ENCODE measurements at regions not wholly inside any gene's neighbourhood (a gene's known extent, or its start where the extent isn't known, plus 50 kb on each side); places are given as distances from the start of the nearest gene placed in this dataset.
"Not testable (repeated sequence)": the region's sequence is repeated elsewhere in the genome, so short reads cannot be mapped to it uniquely, and the experiment has no call there.

DNA sequence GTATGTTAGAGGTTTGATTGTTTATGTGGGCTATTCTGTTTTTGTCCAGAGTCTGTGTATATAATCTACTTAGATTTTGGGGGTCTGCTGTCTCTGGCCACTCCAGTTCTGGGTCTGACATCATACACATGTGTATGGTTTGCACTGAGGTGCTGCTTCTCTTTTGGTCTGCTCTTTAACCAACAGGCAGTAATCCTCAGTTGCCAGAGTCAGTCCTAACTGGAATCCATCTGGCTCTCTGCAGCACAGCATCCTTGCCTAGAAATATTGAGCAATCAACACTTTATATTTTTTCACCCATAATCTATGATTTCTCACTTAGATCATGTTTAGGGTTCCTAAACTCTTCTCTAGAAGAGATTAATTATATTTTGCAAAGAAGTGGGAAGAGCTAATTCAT is 98.3 kb upstream of the SFRP2 start:
- no peaks in the 10 kb centered on the region for H3K36me3 ChIP-seq (ENCODE audit: control insufficient read depth in 3 of 3, insufficient read depth in 2 of 3, low read depth in 1 of 3, low read length in 3 of 3)
- H3K9me3 ChIP-seq (ENCODE audit: control insufficient read depth in 2 of 2, insufficient read depth in 1 of 2, low read depth in 1 of 2, low read length in 1 of 2) = no peaks in the 10 kb centered on the region

DNA sequence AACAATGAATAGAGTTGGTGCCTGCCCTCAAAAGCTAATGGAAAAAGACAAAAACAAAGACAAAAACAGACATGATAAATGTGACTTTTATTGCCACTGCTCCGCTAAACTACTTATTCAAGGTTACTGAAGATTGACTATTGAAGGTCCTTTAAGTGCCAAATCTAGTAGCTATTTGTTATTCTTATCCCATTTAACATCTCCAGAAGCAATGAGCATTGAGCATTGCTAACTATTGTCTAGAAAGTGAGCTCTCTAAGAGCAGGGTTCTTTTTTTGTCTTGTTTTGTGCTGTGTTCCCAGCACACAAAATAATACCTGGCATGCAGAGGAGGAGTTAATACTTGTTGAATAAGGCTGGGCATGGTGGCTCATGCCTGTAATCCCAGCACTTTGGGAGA is 95.4 kb upstream of the SFRP2 start:
- H3K36me3 ChIP-seq (ENCODE audit: control insufficient read depth in 3 of 3, insufficient read depth in 2 of 3, low read depth in 1 of 3, low read length in 3 of 3) = no peaks in the 10 kb centered on the region
- 75 to 88% (median 85%) methylated on average over 1 of the region's 1 CpG for WGBS, 3 donors
- DNase-seq (no peak), FAIRE-seq (no peak)
- no peak overlapping the region for H3K4me3 ChIP-seq (ENCODE audit: low read depth in 1 of 3, low read length in 3 of 3)
- H3K27ac ChIP-seq (ENCODE audit: low read depth in 1 of 3, low read length in 2 of 3) = no peak overlapping the region
- H3K4me1 ChIP-seq (ENCODE audit: control insufficient read depth in 3 of 3, insufficient read depth in 2 of 3, low read depth in 1 of 3, low read length in 2 of 3) = no peaks in the 10 kb centered on the region
- peaks cover 3 to 17% of the 10 kb centered on the region in 2 donors for H3K9me3 ChIP-seq (ENCODE audit: control insufficient read depth in 2 of 2, insufficient read depth in 1 of 2, low read depth in 1 of 2, low read length in 1 of 2)
- peaks cover 0 to 2% (median 0%) of the 10 kb centered on the region in 3 donors for H3K27me3 ChIP-seq (ENCODE audit: control insufficient read depth in 3 of 3, insufficient read depth in 3 of 3, low read length in 3 of 3)

More for the DNA sequence above, 98.3 kb upstream of the SFRP2 start:
- Histone ChIP-seq H3K4me1 (ENCODE audit: control insufficient read depth in 3 of 3, insufficient read depth in 2 of 3, low read depth in 1 of 3, low read length in 2 of 3) (no peaks in the 10 kb centered on the region), H3K4me3 (ENCODE audit: low read depth in 1 of 3, low read length in 3 of 3) (no peak overlapping the region), H3K27me3 (ENCODE audit: control insufficient read depth in 3 of 3, insufficient read depth in 3 of 3, low read length in 3 of 3) (peaks cover 0 to 2% (median 0%) of the 10 kb centered on the region in 3 donors), H3K27ac (ENCODE audit: low read depth in 1 of 3, low read length in 2 of 3) (no peak overlapping the region)
- DNase-seq (no peak), FAIRE-seq (no peak)

DNA sequence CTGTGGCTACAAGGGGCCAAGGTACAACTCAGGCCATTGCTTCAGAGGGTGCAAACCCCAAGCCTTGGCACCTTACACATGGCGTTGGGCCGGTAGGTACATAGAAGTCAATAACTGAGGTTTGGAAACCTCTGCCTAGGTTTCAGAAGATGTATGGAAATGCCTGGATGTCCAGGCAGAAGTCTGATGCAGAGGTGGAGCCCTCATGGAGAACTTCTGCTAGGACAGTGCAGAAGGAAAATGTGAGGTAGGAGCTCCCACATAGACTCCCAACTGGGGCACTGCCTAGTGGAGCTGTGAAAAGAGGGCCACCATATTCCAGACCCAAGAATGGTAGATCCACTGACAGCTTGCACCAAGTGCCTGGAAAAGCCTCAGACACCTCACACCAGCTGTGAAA is 92.1 kb upstream of the SFRP2 start:
- H3K9me3 ChIP-seq (ENCODE audit: control insufficient read depth in 2 of 2, insufficient read depth in 1 of 2, low read depth in 1 of 2, low read length in 1 of 2) = peaks cover 3 to 22% of the 10 kb centered on the region in 2 donors
- no peak overlapping the region for H3K27ac ChIP-seq (ENCODE audit: low read depth in 1 of 3, low read length in 2 of 3)
- no peaks in the 10 kb centered on the region for H3K36me3 ChIP-seq (ENCODE audit: control insufficient read depth in 3 of 3, insufficient read depth in 2 of 3, low read depth in 1 of 3, low read length in 3 of 3)
- 93 to 96% (median 96%) methylated on average over 2 of the region's 2 CpGs for WGBS, 3 donors
- no peaks in the 10 kb centered on the region for H3K27me3 ChIP-seq (ENCODE audit: control insufficient read depth in 3 of 3, insufficient read depth in 3 of 3, low read length in 3 of 3)
- FAIRE-seq (no peak), DNase-seq (no peak)
- no peaks in the 10 kb centered on the region for H3K4me1 ChIP-seq (ENCODE audit: control insufficient read depth in 3 of 3, insufficient read depth in 2 of 3, low read depth in 1 of 3, low read length in 2 of 3)
- H3K4me3 ChIP-seq (ENCODE audit: low read depth in 1 of 3, low read length in 3 of 3) = no peak overlapping the region

DNA sequence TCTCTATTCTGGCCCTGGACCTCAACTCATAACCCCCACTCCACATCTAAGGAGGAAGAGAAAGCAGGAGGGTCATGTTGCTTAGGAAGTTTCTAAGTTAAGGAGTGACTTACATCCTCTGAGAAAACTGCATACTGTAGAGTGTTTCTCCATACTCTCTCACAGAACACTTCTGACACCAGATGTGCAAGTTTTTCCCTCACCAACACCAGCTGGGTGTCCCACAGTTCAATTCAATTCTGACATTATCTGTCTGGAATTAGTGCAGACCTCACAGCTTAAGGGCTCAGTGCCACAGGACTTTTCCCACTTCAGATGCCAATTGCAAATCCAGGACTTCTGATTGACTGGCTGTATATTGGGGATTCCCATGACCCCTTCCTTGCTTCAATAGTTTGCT is 89.0 kb upstream of the SFRP2 start:
- FAIRE-seq (no peak), DNase-seq (no peak)
- H3K4me1 ChIP-seq (ENCODE audit: control insufficient read depth in 3 of 3, insufficient read depth in 2 of 3, low read depth in 1 of 3, low read length in 2 of 3) = no peaks in the 10 kb centered on the region
- H3K4me3 ChIP-seq (ENCODE audit: low read depth in 1 of 3, low read length in 3 of 3) = no peak overlapping the region
- no peak overlapping the region for H3K27ac ChIP-seq (ENCODE audit: low read depth in 1 of 3, low read length in 2 of 3)
- no peaks in the 10 kb centered on the region for H3K27me3 ChIP-seq (ENCODE audit: control insufficient read depth in 3 of 3, insufficient read depth in 3 of 3, low read length in 3 of 3)
- no peaks in the 10 kb centered on the region for H3K36me3 ChIP-seq (ENCODE audit: control insufficient read depth in 3 of 3, insufficient read depth in 2 of 3, low read depth in 1 of 3, low read length in 3 of 3)
- H3K9me3 ChIP-seq (ENCODE audit: control insufficient read depth in 2 of 2, insufficient read depth in 1 of 2, low read depth in 1 of 2, low read length in 1 of 2) = peaks cover 3 to 22% of the 10 kb centered on the region in 2 donors

DNA sequence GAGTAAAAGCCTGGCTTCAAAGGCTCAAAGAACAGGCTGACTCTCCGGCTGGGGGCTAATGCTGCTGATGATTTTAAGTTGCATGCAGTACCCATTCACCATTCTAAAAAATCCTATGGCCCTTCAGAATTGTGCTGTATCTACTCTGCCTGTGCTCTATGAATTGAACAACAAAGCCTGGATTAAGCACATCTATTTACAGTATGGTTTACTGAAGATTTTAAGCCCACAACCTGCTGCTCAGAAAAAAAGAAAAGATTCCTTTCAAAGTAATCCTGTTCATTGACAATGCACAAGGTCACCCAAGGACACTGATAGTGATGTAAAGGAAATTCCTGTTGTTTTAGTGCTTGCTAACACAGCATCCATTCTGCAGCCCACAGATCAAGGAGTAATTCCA is 84.9 kb upstream of the SFRP2 start:
- Histone ChIP-seq H3K4me3 (ENCODE audit: low read depth in 1 of 3, low read length in 3 of 3) (no peak overlapping the region), H3K27me3 (ENCODE audit: control insufficient read depth in 3 of 3, insufficient read depth in 3 of 3, low read length in 3 of 3) (no peaks in the 10 kb centered on the region), H3K36me3 (ENCODE audit: control insufficient read depth in 3 of 3, insufficient read depth in 2 of 3, low read depth in 1 of 3, low read length in 3 of 3) (no peaks in the 10 kb centered on the region), H3K4me1 (ENCODE audit: control insufficient read depth in 3 of 3, insufficient read depth in 2 of 3, low read depth in 1 of 3, low read length in 2 of 3) (no peaks in the 10 kb centered on the region), H3K27ac (ENCODE audit: low read depth in 1 of 3, low read length in 2 of 3) (no peak overlapping the region), H3K9me3 (ENCODE audit: control insufficient read depth in 2 of 2, insufficient read depth in 1 of 2, low read depth in 1 of 2, low read length in 1 of 2) (peaks cover 0 to 4% of the 10 kb centered on the region in 2 donors)
- 78 to 85% (median 83%) methylated on average over 1 of the region's 1 CpG for WGBS, 3 donors
- FAIRE-seq (no peak), DNase-seq (no peak)

DNA sequence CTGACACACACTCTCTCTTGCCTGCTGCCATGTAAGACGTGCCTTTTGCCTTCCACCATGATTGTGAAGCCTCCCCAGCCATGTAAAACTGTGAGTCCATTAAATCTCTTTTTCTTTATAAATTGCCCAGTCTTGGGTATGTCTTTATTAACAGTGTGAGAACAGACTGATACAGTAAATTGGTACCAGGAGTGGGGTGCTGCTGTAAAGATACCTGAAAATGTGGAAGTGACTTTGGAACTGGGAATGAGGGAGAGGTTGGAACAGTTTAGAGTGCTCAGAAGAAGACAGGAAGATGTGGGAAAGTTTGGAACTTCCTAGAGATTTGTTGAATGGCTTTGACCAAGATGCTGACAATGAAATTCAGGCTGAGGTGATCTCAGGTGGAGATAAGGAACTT is 77.9 kb upstream of the SFRP2 start:
- FAIRE-seq; H3K27me3 ChIP-seq (ENCODE audit: control insufficient read depth in 3 of 3, insufficient read depth in 3 of 3, low read length in 3 of 3): not testable (repeated sequence)
- WGBS, 3 donors = 73 to 88% (median 85%) methylated on average over 1 of the region's 1 CpG

DNA sequence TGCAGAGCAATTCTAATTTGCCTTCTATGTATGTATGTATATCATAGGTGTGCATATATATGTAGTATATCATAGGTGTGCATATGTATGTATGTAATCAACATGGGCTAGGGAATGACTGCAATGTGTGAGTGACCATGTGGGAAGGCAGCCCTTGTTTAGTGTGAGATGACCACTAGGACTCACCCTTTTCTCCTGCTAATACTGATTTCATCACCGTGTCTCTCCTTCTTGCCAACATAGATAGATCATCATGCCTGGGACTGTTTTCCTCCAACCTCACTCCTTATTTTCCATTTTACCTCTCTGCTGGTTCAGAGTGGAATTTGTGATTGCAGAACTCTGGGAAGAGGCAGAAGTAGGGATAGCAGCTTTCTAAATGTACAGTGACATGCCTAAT is 63.6 kb upstream of the SFRP2 start:
- no peaks in the 10 kb centered on the region for H3K9me3 ChIP-seq (ENCODE audit: control insufficient read depth in 2 of 2, insufficient read depth in 1 of 2, low read depth in 1 of 2, low read length in 1 of 2)
- H3K4me3 ChIP-seq (ENCODE audit: low read depth in 1 of 3, low read length in 3 of 3) = no peak overlapping the region
- H3K27me3 ChIP-seq (ENCODE audit: control insufficient read depth in 3 of 3, insufficient read depth in 3 of 3, low read length in 3 of 3) = no peaks in the 10 kb centered on the region
- FAIRE-seq (no peak), DNase-seq (no peak)
- H3K4me1 ChIP-seq (ENCODE audit: control insufficient read depth in 3 of 3, insufficient read depth in 2 of 3, low read depth in 1 of 3, low read length in 2 of 3) = no peaks in the 10 kb centered on the region
- no peaks in the 10 kb centered on the region for H3K36me3 ChIP-seq (ENCODE audit: control insufficient read depth in 3 of 3, insufficient read depth in 2 of 3, low read depth in 1 of 3, low read length in 3 of 3)
- H3K27ac ChIP-seq (ENCODE audit: low read depth in 1 of 3, low read length in 2 of 3) = no peak overlapping the region
- WGBS, 3 donors = 83 to 100% (median 88%) methylated on average over 1 of the region's 1 CpG

More for the DNA sequence above, 77.9 kb upstream of the SFRP2 start:
- H3K27ac ChIP-seq (ENCODE audit: low read depth in 1 of 3, low read length in 2 of 3); DNase-seq; H3K4me3 ChIP-seq (ENCODE audit: low read depth in 1 of 3, low read length in 3 of 3); H3K36me3 ChIP-seq (ENCODE audit: control insufficient read depth in 3 of 3, insufficient read depth in 2 of 3, low read depth in 1 of 3, low read length in 3 of 3); H3K4me1 ChIP-seq (ENCODE audit: control insufficient read depth in 3 of 3, insufficient read depth in 2 of 3, low read depth in 1 of 3, low read length in 2 of 3): not testable (repeated sequence)
- H3K9me3 ChIP-seq (ENCODE audit: control insufficient read depth in 2 of 2, insufficient read depth in 1 of 2, low read depth in 1 of 2, low read length in 1 of 2) = peaks cover 1 to 34% of the 10 kb centered on the region in 2 donors

DNA sequence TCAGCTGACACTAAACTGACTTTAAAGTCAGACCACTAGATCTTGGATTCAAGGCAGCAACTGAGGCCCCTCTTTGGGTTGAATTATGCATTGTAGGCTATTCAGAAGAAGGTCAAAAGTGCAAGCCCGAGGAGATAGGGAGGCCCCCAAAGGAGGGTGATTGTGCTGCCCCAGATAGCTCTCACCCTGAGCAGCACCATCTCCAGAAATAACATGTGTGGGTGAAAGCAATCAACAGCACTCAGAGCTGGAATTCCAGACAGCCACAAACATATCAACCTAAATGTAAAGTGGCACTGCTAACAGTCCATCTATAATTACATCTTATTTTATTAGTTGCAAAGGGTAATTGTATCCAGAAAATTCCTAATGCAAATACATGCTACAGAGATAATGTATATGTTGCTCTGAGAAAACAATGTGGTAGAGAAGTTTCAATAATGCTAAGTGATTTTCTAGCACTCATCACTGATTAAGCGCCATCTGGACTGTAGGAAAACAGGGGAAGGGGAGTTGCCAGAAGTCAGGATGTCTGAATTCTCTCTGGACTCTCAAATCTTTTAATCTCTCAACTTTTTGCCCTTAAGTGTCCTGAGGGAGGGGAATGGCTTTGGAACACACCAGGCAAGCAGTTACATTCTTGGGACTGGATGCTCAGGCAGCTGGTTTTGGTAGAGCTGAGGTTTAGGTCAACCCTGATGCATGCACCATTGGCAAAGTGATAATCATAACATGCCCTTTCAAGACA is 61.8 kb upstream of the SFRP2 start:
- 37 to 47% (median 43%) methylated on average over 2 of the region's 2 CpGs for WGBS, 3 donors
- no peaks in the 10 kb centered on the region for H3K4me1 ChIP-seq (ENCODE audit: control insufficient read depth in 3 of 3, insufficient read depth in 2 of 3, low read depth in 1 of 3, low read length in 2 of 3)
- no peak for DNase-seq
- no peak overlapping the region for H3K4me3 ChIP-seq (ENCODE audit: low read depth in 1 of 3, low read length in 3 of 3)
- H3K27me3 ChIP-seq (ENCODE audit: control insufficient read depth in 3 of 3, insufficient read depth in 3 of 3, low read length in 3 of 3) = no peaks in the 10 kb centered on the region
- no peak for FAIRE-seq
- H3K36me3 ChIP-seq (ENCODE audit: control insufficient read depth in 3 of 3, insufficient read depth in 2 of 3, low read depth in 1 of 3, low read length in 3 of 3) = no peaks in the 10 kb centered on the region
- no peak overlapping the region for H3K27ac ChIP-seq (ENCODE audit: low read depth in 1 of 3, low read length in 2 of 3)
- H3K9me3 ChIP-seq (ENCODE audit: control insufficient read depth in 2 of 2, insufficient read depth in 1 of 2, low read depth in 1 of 2, low read length in 1 of 2) = no peaks in the 10 kb centered on the region

DNA sequence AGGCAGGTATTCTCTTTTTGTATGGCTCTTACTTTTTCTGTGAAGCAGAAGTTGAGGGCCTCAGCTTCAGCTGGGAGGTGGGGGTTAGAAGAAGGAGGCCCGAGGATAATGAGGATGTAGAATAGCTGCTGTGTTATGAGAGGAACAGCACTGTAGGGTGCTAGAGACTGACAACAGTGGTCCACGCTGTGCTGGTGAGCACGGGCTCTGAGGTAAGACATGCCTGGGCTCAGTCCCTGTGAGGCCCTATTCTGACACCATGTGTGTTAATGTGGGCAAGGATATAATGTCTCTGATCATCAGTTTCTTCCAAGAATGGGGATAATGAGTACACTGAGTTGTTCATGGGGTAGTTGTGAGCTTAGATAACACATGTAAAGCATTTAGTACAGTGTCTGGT is 55.3 kb upstream of the SFRP2 start:
- no peak for FAIRE-seq
- no peaks in the 10 kb centered on the region for H3K9me3 ChIP-seq (ENCODE audit: control insufficient read depth in 2 of 2, insufficient read depth in 1 of 2, low read depth in 1 of 2, low read length in 1 of 2)
- 54 to 73% (median 59%) methylated on average over 3 of the region's 3 CpGs for WGBS, 3 donors
- no peaks in the 10 kb centered on the region for H3K27me3 ChIP-seq (ENCODE audit: control insufficient read depth in 3 of 3, insufficient read depth in 3 of 3, low read length in 3 of 3)
- no peaks in the 10 kb centered on the region for H3K4me1 ChIP-seq (ENCODE audit: control insufficient read depth in 3 of 3, insufficient read depth in 2 of 3, low read depth in 1 of 3, low read length in 2 of 3)
- H3K27ac ChIP-seq (ENCODE audit: low read depth in 1 of 3, low read length in 2 of 3) = no peak overlapping the region
- H3K36me3 ChIP-seq (ENCODE audit: control insufficient read depth in 3 of 3, insufficient read depth in 2 of 3, low read depth in 1 of 3, low read length in 3 of 3) = no peaks in the 10 kb centered on the region
- H3K4me3 ChIP-seq (ENCODE audit: low read depth in 1 of 3, low read length in 3 of 3) = no peak overlapping the region
- no peak for DNase-seq

Data from small intestine (tissue), 7 donors.